ENCODE measurements at regions not wholly inside any gene's neighbourhood (a gene's known extent, or its start where the extent isn't known, plus 50 kb on each side); places are given as distances from the start of the nearest gene placed in this dataset.

DNA sequence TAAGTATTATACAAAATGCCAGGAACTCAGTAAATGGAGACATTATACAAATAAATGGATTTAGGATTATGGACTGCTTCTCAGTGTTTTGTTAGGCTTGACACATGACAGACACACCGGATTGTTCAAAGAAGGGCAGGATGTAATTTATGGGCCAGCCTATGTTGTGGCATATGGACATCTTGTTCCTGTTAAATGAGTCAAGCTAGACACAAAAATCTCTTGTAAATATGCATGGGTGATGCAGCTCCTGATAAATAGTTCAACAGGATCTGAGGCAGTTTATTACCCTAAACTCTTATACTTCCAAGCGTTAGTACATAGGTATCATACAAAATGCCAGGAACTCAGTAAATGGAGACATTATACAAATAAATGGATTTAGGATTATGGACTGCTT, 502.3 kb downstream of the TBC1D4 start:
- TF ChIP-seq, protein P1, sequence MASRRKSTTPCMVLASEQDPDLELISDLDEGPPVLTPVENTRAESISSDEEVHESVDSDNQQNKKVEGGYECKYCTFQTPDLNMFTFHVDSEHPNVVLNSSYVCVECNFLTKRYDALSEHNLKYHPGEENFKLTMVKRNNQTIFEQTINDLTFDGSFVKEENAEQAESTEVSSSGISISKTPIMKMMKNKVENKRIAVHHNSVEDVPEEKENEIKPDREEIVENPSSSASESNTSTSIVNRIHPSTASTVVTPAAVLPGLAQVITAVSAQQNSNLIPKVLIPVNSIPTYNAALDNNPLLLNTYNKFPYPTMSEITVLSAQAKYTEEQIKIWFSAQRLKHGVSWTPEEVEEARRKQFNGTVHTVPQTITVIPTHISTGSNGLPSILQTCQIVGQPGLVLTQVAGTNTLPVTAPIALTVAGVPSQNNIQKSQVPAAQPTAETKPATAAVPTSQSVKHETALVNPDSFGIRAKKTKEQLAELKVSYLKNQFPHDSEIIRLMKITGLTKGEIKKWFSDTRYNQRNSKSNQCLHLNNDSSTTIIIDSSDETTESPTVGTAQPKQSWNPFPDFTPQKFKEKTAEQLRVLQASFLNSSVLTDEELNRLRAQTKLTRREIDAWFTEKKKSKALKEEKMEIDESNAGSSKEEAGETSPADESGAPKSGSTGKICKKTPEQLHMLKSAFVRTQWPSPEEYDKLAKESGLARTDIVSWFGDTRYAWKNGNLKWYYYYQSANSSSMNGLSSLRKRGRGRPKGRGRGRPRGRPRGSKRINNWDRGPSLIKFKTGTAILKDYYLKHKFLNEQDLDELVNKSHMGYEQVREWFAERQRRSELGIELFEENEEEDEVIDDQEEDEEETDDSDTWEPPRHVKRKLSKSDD (conservative IDR thresholded peaks at IDR 0.05; ENCODE audit: low read length) = no peak
- TF ChIP-seq, protein P2, sequence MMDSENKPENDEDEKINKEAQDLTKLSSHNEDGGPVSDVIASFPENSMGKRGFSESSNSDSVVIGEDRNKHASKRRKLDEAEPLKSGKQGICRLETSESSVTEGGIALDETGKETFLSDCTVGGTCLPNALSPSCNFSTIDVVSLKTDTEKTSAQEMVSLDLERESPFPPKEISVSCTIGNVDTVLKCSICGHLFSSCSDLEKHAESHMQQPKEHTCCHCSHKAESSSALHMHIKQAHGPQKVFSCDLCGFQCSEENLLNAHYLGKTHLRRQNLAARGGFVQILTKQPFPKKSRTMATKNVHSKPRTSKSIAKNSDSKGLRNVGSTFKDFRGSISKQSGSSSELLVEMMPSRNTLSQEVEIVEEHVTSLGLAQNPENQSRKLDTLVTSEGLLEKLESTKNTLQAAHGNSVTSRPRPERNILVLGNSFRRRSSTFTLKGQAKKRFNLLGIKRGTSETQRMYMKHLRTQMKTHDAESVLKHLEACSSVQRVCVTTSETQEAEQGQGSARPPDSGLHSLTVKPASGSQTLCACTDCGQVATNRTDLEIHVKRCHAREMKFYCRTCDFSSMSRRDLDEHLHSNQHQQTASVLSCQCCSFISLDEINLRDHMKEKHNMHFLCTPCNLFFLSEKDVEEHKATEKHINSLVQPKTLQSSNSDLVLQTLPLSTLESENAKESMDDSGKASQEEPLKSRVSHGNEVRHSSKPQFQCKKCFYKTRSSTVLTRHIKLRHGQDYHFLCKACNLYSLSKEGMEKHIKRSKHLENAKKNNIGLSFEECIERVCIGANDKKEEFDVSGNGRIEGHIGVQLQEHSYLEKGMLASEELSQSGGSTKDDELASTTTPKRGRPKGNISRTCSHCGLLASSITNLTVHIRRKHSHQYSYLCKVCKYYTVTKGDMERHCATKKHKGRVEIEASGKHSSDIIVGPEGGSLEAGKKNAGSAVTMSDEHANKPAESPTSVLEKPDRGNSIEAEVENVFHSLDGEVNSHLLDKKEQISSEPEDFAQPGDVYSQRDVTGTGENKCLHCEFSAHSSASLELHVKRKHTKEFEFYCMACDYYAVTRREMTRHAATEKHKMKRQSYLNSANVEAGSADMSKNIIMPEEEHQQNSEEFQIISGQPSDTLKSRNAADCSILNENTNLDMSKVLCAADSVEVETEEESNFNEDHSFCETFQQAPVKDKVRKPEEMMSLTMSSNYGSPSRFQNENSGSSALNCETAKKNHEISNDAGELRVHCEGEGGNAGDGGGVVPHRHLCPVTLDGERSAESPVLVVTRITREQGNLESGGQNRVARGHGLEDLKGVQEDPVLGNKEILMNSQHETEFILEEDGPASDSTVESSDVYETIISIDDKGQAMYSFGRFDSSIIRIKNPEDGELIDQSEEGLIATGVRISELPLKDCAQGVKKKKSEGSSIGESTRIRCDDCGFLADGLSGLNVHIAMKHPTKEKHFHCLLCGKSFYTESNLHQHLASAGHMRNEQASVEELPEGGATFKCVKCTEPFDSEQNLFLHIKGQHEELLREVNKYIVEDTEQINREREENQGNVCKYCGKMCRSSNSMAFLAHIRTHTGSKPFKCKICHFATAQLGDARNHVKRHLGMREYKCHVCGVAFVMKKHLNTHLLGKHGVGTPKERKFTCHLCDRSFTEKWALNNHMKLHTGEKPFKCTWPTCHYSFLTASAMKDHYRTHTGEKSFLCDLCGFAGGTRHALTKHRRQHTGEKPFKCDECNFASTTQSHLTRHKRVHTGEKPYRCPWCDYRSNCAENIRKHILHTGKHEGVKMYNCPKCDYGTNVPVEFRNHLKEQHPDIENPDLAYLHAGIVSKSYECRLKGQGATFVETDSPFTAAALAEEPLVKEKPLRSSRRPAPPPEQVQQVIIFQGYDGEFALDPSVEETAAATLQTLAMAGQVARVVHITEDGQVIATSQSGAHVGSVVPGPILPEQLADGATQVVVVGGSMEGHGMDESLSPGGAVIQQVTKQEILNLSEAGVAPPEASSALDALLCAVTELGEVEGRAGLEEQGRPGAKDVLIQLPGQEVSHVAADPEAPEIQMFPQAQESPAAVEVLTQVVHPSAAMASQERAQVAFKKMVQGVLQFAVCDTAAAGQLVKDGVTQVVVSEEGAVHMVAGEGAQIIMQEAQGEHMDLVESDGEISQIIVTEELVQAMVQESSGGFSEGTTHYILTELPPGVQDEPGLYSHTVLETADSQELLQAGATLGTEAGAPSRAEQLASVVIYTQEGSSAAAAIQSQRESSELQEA (IDR thresholded peaks at IDR 0.05; ENCODE audit: low read depth) = no peak

Measured in K562 (cell line).